ENCODE measurements at regions not wholly inside any gene's neighbourhood (a gene's known extent, or its start where the extent isn't known, plus 50 kb on each side); places are given as distances from the start of the nearest gene placed in this dataset.

DNA sequence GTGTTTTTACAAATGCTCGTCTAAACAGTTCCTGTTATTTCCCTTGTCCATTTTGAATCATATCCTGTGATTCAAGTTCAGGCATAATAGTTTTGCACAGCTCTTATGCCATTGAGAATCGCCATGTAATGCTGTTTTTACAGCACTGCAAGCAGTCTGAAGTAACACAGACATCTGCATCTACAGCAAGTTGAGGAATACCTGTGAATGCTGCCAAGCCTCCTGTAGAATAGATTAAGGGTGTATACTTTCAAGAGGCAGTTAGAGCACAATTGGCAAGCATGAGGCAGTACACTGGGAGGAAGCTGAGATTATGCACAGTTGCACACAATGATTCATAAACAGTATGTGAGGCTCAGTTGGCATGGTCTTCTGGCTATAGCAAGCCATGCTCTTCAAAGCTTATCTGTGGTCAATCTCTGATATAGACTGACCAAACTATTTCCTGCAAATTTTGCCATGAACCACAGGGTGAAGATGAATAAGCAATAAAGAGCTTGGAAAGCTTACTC, 121.9 kb upstream of the AKR1E2 start:
- intact Hi-C loops (cut with micrococcal nuclease): no loop called here

More for the DNA sequence above, 121.9 kb upstream of the AKR1E2 start:
- Histone ChIP-seq H3K9me3 (replicated peaks; ENCODE audit: control insufficient read depth, insufficient read depth, low read depth, low read length) (no peaks in the 10 kb centered on the region), H3K27me3 (ENCODE audit: control insufficient read depth in 2 of 2, insufficient read depth in 2 of 2, low read length in 2 of 2) (no peaks in the 10 kb centered on the region; a peak in 1 of 5 replicates), H3K27ac (ENCODE audit: extremely low read depth, low read depth, low read length) (no peak overlapping the region), H3K4me1 (replicated peaks in 1 of 2; ENCODE audit: control insufficient read depth in 2 of 2, insufficient read depth in 2 of 2, low read length in 2 of 2) (no peaks in the 10 kb centered on the region), H3K9ac (ENCODE audit: insufficient read depth in 1 of 2, low read depth in 2 of 2, low read length in 2 of 2) (no peak overlapping the region), H3K9me1 (ENCODE audit: control insufficient read depth, insufficient read depth, low read length) (no peaks in the 10 kb centered on the region), H4K20me1 (replicated peaks; ENCODE audit: control insufficient read depth, insufficient read depth, low read length) (no peaks in the 10 kb centered on the region), H3K4me2 (ENCODE audit: insufficient read depth, low read length) (no peak overlapping the region), H2AFZ (ENCODE audit: low read depth, low read length) (no peak overlapping the region), H3K36me3 (ENCODE audit: control insufficient read depth, insufficient read depth, low read length) (no peaks in the 10 kb centered on the region), H3K79me2 (ENCODE audit: control insufficient read depth, insufficient read depth, low read length) (no peaks in the 10 kb centered on the region), H3K4me3 (no peak overlapping the region)
- POLR2A ChIA-PET: interaction anchor here (0.5 to 1.2 kb wide), 2 partner anchors 10 to 1468 kb away, joined by 3 read pairs; no protein-coding TSS in a partner anchor
- no TSS peak for BruUV-seq (replicated peaks)
- no peak for ATAC-seq
- FAIRE-seq: no peak
- in situ Hi-C loops (cut with MboI): no loop called here
- TF ChIP-seq CCAR2 (IDR thresholded peaks at IDR 0.05; ENCODE audit: low read depth, low read length) (no peak), ZC3H11A (IDR thresholded peaks at IDR 0.05; ENCODE audit: low read depth, low read length) (no peak), MYBL2 (IDR thresholded peaks at IDR 0.05; ENCODE audit: low read depth) (no peak), MYBL2 (CRISPR knock-in tag; IDR thresholded peaks at IDR 0.05; ENCODE audit: borderline replicate concordance) (no peak), KDM5B (IDR thresholded peaks at IDR 0.05; ENCODE audit: insufficient replicate concordance, low read depth, low read length) (no peak), ZNF589 (CRISPR knock-in tag; IDR thresholded peaks at IDR 0.05; ENCODE audit: low read depth) (no peak), ZNF79 (CRISPR knock-in tag; IDR thresholded peaks at IDR 0.05; ENCODE audit: low read depth) (no peak), ZNF717 (CRISPR knock-in tag; IDR thresholded peaks at IDR 0.05) (no peak), ZNF3 (CRISPR knock-in tag; IDR thresholded peaks at IDR 0.05) (no peak), ZC3H8 (IDR thresholded peaks at IDR 0.05) (no peak), CTBP1 (IDR thresholded peaks at IDR 0.05; ENCODE audit: borderline replicate concordance) (no peak), ZBED1 (IDR thresholded peaks at IDR 0.05) (no peak), CBX3 (IDR thresholded peaks at IDR 0.05; ENCODE audit: borderline replicate concordance in 1 of 2, low read length in 2 of 2) (no peak)
- TF ChIP-seq, protein P1, sequence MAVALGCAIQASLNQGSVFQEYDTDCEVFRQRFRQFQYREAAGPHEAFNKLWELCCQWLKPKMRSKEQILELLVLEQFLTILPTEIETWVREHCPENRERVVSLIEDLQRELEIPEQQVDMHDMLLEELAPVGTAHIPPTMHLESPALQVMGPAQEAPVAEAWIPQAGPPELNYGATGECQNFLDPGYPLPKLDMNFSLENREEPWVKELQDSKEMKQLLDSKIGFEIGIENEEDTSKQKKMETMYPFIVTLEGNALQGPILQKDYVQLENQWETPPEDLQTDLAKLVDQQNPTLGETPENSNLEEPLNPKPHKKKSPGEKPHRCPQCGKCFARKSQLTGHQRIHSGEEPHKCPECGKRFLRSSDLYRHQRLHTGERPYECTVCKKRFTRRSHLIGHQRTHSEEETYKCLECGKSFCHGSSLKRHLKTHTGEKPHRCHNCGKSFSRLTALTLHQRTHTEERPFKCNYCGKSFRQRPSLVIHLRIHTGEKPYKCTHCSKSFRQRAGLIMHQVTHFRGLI (CRISPR knock-in tag; IDR thresholded peaks at IDR 0.05): no peak
- TF ChIP-seq, protein P2, sequence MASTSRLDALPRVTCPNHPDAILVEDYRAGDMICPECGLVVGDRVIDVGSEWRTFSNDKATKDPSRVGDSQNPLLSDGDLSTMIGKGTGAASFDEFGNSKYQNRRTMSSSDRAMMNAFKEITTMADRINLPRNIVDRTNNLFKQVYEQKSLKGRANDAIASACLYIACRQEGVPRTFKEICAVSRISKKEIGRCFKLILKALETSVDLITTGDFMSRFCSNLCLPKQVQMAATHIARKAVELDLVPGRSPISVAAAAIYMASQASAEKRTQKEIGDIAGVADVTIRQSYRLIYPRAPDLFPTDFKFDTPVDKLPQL (IDR thresholded peaks at IDR 0.05; ENCODE audit: extremely low read depth, insufficient read length): no peak
- TF ChIP-seq, protein P3, sequence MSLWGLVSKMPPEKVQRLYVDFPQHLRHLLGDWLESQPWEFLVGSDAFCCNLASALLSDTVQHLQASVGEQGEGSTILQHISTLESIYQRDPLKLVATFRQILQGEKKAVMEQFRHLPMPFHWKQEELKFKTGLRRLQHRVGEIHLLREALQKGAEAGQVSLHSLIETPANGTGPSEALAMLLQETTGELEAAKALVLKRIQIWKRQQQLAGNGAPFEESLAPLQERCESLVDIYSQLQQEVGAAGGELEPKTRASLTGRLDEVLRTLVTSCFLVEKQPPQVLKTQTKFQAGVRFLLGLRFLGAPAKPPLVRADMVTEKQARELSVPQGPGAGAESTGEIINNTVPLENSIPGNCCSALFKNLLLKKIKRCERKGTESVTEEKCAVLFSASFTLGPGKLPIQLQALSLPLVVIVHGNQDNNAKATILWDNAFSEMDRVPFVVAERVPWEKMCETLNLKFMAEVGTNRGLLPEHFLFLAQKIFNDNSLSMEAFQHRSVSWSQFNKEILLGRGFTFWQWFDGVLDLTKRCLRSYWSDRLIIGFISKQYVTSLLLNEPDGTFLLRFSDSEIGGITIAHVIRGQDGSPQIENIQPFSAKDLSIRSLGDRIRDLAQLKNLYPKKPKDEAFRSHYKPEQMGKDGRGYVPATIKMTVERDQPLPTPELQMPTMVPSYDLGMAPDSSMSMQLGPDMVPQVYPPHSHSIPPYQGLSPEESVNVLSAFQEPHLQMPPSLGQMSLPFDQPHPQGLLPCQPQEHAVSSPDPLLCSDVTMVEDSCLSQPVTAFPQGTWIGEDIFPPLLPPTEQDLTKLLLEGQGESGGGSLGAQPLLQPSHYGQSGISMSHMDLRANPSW (CRISPR knock-in tag; IDR thresholded peaks at IDR 0.05): no peak
- 0% methylated on average over 2 of the region's 2 CpGs for WGBS (ENCODE audit: insufficient coverage, low coverage, missing lambda C conversion rate)
- DNase-seq (ENCODE audit: extremely low read depth in 1 of 4, low spot score in 3 of 4): no peak
- CTCF ChIA-PET (ENCODE audit: low intra/inter-chr PET ratio): no interaction called here

Data from K562 (cell line).